H1 (cell line): ENCODE measurements at regions not wholly inside any gene's neighbourhood (a gene's known extent, or its start where the extent isn't known, plus 50 kb on each side); places are given as distances from the start of the nearest gene placed in this dataset.
"Not testable (repeated sequence)": the region's sequence is repeated elsewhere in the genome, so short reads cannot be mapped to it uniquely, and the experiment has no call there.

Experiments used
- BRCA1 ChIP-seq: IDR thresholded peaks from 2 replicates; pipeline ENCODE4 v1.6.1; 2012; ENCODE audit warnings: low read depth, low read length, improper control_type of control experiment
- POLR2A ChIP-seq, 2 experiments: IDR thresholded peaks; 1 replicate in 1 of 2; 2 replicates in 1 of 2; pipeline ENCODE4 v1.6.1; 2011; ENCODE audit warnings: low read depth in 2 of 2, low read length in 2 of 2, mild to moderate bottlenecking in 2 of 2; ENCODE audit errors: control extremely low read depth in 1 of 2
- TF ChIP-seq, protein P1 (sequence below), 3 experiments: IDR thresholded peaks; 1 replicate in 2 of 3; 2 replicates in 1 of 3; pipeline versions ENCODE4 v1.5.1 to v1.6.1; 2011; ENCODE audit warnings: low read length in 3 of 3, mild to moderate bottlenecking in 3 of 3, inconsistent platforms in 2 of 3, low read depth in 1 of 3, moderate library complexity in 1 of 3; ENCODE audit not compliant: insufficient read depth in 1 of 3; ENCODE audit errors: control extremely low read depth in 1 of 3

DNA sequence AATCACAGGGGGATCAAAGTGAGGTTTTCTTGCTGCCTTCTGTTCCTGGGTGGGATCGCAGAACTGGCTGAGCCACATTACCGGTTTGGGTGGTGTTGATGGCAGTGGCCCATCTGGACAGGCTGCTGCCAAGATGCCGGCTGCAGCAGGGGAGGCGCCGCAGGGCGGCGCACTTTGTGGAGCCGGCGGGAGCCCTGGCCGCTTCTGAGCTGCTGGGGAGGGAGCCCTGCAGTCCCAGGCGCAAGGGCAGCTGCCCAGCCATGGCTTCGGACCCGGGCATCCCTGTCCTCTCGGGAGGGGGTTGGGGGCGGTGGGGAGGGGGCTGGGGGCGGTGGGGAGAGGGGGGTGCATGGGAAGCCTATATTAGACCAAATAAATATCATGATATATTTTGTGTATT, 1407.3 kb downstream of the SPATA31A7 start:
- TF ChIP-seq, protein P1, sequence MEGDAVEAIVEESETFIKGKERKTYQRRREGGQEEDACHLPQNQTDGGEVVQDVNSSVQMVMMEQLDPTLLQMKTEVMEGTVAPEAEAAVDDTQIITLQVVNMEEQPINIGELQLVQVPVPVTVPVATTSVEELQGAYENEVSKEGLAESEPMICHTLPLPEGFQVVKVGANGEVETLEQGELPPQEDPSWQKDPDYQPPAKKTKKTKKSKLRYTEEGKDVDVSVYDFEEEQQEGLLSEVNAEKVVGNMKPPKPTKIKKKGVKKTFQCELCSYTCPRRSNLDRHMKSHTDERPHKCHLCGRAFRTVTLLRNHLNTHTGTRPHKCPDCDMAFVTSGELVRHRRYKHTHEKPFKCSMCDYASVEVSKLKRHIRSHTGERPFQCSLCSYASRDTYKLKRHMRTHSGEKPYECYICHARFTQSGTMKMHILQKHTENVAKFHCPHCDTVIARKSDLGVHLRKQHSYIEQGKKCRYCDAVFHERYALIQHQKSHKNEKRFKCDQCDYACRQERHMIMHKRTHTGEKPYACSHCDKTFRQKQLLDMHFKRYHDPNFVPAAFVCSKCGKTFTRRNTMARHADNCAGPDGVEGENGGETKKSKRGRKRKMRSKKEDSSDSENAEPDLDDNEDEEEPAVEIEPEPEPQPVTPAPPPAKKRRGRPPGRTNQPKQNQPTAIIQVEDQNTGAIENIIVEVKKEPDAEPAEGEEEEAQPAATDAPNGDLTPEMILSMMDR (IDR thresholded peaks at IDR 0.05; ENCODE audit: control extremely low read depth in 1 of 3, insufficient read depth in 1 of 3, low read depth in 1 of 3, low read length in 3 of 3): not testable (repeated sequence)
- TF ChIP-seq POLR2A (IDR thresholded peaks at IDR 0.05; ENCODE audit: control extremely low read depth in 1 of 2, low read depth in 2 of 2, low read length in 2 of 2); BRCA1: not testable (repeated sequence)
